Germinal center (tissue), 1 donor: ENCODE measurements at regions not wholly inside any gene's neighbourhood (a gene's known extent, or its start where the extent isn't known, plus 50 kb on each side); places are given as distances from the start of the nearest gene placed in this dataset.
A peak's percentile ranks its signal among the peaks of the same experiment; 100 is the strongest.

ENCODE experiments used
- DNase-seq: peaks from one replicate; pipeline ENCODE4 v3.0.0; 2012; ENCODE audit warnings: mixed read lengths, low spot score

DNA sequence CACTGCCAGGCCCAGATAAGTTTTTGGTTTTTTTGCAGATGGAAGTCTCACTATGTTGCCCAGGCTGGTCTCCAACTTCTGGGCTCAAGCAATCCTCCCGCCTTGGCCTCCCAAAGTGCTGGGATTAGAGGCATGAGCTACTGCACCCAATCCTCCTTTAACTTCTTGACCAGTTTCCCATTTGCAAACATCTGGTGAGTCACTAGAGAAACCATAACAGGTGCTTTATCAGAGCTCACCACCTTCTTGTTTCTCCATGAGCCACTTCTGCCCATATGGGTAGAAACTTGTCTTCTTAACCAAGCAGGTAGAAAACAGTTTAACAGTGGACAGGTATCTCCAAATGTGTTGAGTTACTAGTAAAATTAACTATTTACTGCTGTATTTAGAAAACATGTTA, 128.4 kb upstream of the AP1S2 start:
- DNase-seq: no peak

DNA sequence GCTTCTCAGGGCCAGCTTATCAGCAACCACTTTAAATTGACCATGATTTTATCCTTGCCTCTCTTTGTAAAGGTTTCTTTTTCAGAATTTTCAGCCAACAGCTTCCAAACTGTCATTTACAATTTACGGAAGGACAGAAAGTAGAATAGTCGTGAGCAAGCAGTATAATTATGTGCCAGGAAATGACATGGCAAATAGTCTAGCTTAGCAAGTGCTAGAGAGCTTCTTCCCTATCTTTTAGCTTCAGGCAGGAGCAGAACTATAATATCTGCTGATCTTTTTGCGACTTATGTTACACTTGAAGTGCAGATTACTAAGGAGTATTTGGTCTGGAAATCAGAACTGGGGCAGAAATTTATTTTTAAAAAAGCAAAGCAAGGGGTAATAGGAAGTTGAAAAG, 123.0 kb upstream of the AP1S2 start:
- no peak for DNase-seq

DNA sequence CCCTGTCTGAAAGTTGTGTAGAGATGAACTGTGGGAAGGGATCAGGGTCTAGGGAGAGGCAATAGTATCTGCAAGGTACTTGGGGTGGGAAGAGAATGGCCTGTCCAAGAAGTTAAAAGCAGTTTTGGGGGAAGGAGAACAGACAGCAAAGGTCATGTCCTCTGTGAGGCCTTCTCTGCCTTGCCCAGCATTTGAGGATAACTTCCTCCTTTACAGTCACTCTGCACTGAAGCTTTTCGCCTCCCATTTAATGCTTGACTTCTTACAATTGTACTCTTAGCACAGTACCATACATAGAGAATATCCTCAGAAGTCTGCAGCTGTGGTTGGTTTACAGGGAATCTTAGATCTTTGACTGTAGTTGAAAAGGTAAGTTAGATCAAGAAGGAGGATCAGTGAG, 121.8 kb upstream of the AP1S2 start:
- no peak for DNase-seq

DNA sequence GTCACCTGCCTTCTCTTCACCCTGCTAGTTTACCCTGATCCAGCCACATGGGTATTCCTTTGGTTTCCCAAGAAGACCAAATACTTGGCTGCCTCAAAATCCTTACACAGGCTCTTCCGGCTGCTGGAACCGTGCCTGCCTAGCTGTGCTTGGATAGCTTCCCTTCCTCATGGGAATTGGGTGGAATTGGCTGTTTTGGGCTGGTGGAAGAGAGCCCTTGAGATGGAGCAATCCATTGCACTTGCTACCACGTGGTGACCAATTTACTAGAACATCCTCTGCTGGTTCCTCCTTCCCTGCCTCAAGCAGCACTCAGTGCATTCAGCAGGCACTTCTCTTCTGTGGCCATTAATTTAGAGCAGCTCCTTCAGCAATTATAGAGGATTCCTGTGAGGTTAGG, 119.3 kb upstream of the AP1S2 start:
- no peak for DNase-seq

DNA sequence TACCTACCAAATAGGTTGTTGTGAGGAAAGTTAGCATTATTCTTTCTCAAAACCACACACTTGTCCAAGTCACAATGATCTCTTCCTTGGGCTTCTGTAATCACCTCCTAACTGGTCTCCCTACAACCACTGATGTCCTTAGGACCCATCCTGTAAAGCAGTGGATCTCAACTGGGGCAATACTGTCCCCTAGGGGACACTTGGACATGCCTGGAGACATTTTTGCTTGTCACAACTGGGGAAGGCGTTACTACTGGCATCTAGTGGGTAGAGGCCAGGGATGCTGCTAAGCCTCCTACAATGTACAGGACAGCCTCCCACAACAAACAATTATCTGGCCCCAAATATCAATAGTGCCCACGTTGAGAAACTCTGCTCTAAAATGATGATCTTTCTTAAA, 118.7 kb upstream of the AP1S2 start:
- no peak for DNase-seq

DNA sequence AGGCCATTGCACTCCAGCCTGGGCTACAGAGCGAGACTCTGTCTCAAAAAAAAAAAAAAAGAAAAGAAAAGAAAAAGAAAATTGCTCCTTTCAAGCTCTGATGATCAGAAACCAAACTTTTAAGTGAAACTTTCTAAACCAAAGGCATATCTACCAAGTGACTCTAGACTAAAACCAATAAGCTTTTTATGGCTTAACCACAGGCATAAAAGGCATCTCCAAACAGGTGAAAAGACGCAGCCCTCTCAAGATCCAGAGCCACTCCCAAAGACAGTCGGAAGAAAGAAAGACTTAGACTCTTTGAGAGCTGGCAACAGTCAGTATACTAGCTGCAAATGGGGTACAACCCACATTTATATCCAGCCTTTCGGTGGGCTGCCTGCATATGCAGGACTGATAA, 117.1 kb upstream of the AP1S2 start:
- DNase-seq: no peak

DNA sequence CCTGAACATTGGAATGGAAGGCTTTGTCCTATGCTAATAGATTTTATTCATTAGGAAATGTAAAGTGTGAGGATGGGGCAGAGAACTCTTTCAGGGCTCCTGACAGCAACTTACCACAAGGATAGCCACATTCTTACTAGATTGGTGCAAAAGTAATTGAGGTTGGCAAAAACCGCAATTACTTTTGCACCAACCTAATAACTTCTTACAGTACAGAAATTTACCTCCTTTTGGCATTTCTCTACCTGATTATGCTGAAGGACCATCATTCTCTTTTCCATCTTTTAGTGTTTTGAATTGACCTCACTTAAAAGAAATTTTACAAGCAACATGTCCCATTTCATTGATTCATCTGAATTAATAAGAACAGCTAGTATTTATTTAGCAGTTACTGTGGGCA, 109.2 kb upstream of the AP1S2 start:
- no peak for DNase-seq

DNA sequence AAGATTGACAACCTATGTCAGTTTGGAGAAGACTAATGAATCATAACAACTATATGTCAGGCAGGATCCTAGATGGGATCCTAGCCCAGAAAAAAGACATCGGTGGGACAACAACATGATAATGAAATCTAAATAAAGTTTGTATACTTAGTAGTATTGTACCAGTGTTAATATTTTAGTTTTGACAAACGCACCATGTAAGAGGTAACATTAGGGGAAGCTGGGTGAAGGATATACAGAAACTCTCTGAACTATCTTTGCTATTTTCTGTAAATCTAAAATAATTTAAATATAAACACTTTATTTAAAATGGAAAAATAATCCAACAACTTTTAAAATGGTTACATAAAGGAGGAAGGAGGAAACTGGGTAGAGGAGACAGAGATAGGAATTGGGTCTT, 105.6 kb upstream of the AP1S2 start:
- no peak for DNase-seq

DNA sequence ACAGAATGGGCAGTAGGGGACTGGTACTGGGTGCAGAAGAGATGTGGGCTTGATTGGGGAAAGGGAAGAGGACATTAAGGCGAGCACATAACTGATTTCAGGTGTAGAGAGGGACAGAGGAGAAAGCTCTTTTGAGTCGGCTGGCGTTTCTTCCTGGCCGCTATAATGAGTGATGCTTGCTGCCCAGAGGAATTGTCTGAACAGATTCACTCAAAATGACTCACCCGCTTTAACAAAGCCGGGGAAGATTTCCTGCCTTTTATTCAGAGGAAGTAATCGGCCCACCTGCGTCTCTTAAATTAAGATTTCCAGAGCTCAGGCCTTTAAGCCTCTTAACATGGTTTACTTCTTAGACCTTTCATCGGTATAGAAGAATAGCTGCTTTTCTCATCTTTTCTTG, 102.1 kb upstream of the AP1S2 start:
- DNase-seq: no peak

DNA sequence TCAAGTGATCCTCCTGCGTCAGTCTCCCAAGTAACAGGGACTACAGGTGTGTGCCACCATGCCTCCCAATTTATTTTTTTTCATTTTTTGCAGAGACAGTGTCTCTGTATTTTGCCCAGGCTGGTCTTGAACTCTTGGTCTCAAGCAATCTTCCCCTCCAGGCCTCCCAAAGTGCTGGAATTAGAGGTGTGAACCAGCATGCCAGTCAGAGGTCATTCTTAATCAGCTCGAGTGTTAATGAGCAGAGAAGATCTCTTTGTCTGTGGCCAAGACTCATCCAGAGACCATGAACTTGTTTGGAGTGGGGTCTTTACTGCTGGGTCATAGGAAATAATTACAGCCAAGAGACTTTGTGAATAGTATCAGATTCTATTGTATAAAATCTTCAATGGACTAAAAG, 99.2 kb upstream of the AP1S2 start:
- no peak for DNase-seq

DNA sequence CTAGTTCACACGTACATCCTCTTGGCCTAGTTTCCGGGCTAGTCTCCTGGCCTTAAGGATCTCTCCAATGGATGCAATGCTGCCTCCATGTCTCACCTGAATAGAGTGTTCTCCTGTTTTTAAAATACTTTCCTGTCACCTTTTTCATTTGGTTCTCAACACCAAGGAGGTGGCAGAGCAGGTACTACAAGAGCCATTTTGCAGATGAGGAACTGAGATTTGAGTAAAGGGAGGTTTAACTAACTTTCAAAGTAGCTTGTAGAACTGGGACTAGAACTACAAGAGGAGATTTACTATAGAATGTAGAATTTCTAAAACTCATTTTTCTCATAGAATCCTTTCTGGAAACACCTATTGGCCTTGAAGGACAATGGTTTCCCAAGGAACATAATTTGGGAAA, 97.6 kb upstream of the AP1S2 start:
- no peak for DNase-seq

DNA sequence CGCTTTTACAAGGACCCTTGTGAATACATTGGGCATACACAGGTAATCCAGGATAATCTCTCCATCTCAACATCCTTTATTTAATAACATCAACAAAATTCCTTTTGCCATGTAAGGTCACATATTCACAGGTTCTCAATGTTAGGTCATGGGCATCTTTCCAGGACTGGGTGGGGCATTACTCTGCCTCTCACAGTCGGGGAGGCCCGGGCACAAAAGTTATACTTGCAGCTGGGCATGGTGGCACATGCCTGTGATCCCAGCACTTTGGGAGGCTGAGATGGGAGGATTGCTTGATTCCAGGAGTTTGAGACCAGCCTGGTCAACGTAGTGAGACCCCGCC, 93.7 kb upstream of the AP1S2 start:
- DNase-seq: no peak

DNA sequence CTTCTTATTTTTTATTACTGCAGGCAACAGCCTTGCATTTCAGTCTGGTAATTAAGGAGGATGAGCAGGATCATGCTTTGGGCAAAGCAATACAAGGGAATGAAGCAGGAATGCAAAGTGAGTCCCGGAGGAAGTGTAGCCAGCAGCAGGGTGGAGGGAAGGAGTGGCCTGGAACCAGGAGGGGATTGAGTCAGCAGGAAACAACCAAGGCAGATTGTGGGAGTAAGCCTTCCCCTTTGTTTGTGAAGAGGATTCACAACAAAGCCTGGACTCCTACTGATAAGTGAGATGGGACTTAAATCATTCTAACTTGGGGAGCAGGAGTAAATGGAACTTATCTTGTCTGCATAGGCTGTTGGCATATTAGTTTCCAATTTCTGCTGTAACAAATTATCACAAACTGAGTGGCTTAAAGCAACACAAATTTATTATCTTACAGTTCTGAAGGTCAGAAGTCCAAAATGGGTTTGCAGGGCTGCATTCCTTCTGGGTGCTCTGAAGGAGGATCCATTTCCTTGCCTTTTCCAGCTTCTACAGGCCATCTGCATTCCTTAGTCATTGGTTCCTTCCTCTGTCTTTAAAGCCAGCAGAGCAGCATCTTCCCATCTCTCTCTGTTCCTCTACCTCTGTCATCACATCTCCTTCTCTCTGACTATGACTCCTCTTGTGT, 93.2 kb upstream of the AP1S2 start:
- DNase-seq: no peak

DNA sequence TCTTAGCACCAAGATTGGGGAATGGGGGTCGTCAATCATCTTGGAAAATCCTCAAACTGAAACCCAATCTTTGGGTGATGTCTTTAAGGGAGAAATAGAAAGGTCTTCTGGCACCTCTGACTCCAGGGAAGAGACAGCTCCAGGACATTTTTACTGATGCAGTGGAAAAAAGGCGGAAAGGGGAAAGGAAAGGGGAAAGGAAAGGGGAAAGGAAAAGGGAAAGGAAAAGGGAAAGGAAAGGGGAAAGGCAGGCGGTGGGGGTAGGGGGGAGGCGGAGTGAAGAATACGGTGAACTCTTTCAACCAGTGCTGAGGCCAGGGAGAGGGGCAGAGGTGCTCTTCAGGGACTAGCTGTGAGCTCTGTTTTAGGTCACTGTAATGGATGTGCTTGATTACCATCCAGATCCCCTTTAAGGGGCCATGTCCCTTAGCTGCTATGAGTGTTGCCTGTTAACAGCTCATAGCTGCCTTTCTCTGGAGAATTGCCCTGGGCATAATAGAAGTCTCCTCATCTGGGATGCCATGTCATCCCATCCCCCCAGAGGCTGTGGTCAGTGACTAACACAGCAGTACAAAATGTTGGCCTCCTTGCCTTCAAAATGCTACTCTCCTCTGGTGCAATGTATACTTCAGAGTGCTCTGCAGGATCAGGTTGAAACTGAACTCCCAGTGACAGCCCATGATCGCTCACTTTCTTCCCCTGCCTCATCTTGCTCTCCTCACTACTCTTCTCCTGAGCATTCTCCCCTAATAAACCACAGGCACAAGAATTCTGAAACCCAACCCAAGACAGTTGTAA, 92.4 kb upstream of the AP1S2 start:
- no peak for DNase-seq

DNA sequence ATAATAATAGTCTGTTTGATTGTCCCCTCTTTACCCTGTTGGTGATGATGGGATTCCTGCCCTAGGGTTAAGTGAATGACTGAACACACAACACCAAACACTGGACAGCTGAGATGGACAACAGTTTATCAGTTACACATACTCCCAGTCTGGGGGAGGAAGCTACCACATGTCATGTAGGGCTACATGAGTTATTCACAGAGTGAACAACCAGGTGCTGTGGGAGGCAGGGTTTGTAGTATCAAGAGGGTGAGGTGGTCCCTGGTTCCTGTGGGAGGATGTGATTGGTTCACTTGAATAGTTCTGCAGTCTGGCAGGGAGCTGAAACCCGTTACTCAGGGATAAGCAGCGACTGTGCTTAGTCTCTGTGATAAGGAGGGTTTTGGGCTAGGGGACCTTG, 88.8 kb upstream of the AP1S2 start:
- no peak for DNase-seq

DNA sequence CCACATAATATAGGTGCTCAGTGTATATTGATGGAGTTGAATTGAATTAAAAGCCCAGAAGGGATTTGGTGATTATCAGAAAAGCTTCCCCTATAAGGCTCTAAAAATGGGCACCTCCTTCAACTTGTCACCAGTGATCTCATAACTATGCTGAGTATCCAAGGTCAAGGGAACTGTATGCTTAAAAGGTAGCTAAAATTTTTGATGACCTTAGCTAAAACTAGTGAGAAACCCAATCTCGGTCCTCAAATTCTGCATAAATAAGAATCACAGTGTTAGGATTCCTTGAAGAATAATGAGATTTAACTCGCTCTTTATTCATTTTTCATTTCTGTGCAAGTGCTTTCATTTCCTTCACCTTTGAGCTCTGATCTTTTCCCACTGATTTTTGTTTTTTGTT, 87.7 kb upstream of the AP1S2 start:
- DNase-seq: no peak

DNA sequence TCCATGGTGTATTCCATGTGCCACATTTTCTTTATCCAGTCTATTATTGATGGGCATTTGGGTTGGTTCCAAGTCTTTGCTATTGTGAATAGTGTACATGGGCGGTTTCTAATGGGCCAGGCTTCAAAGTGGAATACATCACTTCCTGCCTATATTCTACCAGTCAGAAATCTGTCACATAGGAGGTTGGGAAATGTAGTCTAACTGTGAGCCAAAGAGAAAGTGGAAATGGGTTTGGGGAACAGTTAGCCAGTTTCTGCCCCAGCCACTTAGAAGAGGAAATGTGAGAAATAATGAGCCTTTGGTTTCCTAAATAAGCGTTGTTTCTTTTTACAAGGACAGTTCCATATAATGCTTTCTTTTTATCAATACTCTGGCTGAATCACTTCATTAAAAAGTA, 85.1 kb upstream of the AP1S2 start:
- peak; percentile 11 for DNase-seq

DNA sequence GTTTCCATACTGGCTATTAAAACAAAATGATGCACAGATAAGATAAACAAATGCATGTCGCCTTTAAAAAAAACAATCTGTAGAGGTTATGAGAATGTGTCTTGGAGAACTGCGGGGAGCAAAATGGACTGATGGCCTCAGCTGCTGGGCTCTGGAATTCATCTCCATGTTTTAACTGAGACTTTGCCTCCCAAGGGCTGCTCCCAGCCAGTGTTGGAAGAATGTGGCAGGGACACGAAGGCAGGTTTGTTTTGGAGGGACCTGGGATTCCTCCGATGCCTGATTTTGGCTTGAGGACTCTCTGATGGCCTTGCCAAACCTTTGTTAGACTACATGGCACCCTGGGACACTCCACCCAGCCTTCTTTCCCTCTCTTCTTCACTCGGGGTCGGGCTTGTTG, 83.5 kb upstream of the AP1S2 start:
- DNase-seq: no peak

DNA sequence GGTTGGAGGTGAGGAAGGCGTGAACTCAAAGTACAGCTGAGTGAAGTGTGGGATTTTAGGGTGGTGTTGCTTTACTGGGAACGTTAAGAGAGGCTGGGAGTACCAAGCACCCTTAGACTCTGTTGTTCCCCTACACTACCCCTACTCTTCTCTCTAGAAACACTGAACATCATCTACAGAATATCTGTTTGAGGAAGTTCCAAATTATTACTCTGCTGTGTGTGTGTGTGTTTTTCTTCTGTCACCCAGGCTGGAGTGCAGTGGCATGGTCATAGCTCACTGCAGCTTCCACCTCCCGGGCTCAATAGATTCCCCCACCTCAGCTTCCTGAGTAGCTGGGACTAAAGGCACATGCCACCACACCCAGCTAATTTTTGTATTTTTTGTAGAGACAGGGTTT, 76.7 kb upstream of the AP1S2 start:
- DNase-seq: no peak

DNA sequence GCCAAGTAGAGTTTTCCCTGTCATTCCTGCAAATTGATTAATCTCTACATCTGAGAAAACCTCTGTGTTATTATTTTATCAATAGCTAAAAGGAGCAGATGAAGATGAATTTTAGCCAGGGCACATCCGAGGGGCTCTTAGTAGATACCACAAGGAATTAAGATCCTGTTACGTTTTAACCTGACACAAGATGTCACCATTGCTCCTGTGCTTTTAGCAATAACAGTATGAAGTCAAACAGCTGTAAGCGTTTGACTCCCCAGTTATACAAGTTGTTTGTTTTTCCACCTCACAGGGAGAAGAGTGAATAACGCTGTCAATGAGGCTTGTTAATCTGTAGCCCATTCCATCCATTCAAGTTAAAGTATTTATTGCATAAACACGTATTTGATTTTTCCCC, 76.0 kb upstream of the AP1S2 start:
- no peak for DNase-seq

DNA sequence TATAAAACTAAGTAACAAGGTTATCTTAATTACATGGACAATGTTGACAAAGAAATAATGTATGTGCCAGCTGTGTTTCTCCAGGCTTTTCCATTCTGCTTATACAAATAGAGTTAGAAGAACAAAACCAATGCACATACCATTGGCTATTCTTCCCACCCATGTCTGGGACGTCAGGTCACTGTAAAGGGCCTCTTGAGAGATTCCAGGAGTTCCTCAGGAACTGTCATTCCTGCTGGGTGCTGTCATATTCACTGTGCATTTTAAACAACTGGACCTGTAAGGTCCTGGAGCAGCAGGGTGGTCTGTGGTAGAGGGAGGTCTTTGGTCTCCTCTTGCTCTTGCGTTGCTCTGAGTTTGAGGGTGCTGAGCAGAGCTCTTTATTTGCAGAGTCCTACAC, 74.6 kb upstream of the AP1S2 start:
- DNase-seq: no peak

DNA sequence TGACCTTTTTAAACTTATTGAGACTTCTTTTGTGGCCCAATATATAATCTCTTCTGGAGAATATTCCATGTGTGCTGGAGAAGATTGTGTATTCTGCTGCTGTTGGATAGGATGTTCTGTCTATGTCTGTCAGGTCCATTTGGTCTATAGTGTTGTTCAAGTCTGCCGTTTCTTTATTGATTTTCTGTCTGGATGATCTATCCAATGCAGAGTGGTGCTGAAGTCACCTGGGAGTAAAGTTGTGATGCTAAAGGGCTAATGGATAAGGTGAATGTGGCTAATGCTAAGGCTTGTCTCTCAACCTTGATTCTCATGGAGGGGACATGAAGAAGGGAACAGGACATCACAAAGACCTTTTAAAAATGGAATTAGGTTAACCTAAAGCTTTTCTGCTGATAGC, 72.0 kb upstream of the AP1S2 start:
- no peak for DNase-seq

DNA sequence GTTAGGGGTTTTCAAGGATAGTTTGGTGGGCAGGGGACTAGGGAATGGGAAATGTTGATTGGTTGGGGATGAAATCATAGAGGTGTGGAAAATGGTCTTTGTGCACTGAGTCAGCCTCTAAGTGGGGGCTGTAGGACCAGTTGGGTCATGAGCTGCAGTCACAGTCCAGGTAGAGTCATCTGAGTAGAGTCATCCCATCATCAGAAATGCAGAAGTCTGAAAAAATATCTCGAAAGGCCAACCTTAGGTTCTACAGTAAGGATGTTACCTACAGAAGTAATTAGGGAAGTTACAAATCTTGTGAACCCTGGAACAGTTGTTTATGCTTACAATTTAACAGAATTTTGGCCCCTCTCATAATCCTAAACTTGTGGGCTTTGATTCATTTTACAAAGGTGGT, 63.4 kb upstream of the AP1S2 start:
- no peak for DNase-seq

DNA sequence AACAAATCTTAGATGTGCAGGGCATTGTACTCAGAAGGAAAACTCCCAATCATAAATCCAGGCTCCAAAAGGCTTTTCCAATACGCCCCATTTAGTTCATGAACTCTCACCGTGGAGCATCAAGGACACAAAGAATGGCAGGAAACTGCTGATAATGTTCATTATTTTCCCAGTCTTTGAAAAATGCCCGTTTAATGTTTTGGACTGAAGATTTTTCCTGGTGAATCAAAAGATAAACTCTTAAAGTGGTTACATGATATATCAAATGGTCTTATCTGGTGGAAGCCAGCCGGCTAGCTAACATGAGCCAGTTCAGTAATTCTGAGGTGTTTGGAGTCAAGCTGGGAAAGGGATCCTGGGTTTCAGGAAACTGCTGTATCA, 62.1 kb upstream of the AP1S2 start:
- DNase-seq: no peak
